Astrocyte (in vitro differentiated cells and primary cell): ENCODE measurements at regions not wholly inside any gene's neighbourhood (a gene's known extent, or its start where the extent isn't known, plus 50 kb on each side); places are given as distances from the start of the nearest gene placed in this dataset.

Experiments
- DNase-seq: peaks from one replicate; pipeline ENCODE4 v3.0.0-alpha.2; 2010; ENCODE audit warnings: low read depth
- FAIRE-seq: peaks from 2 replicates; lab custom pipeline; 2011; peaks lifted over from hg19 to GRCh38; lab: Jason Lieb, UNC
- H2AFZ ChIP-seq: 2 replicates; pipeline ENCODE4 v1.6.0; 2012; ENCODE audit warnings: low read depth, low read length, inconsistent platforms
- H3K27ac ChIP-seq: 2 replicates; pipeline ENCODE4 v1.5.1; 2011; ENCODE audit warnings: low read depth, low read length, inconsistent platforms
- H3K27me3 ChIP-seq: 2 replicates; pipeline ENCODE4 v1.6.0; 2011; ENCODE audit warnings: low read length, inconsistent platforms; ENCODE audit not compliant: insufficient read depth
- H3K36me3 ChIP-seq: 2 replicates; pipeline ENCODE4 v1.5.1; 2011; ENCODE audit warnings: low read length, inconsistent platforms; ENCODE audit not compliant: insufficient read depth
- H3K4me1 ChIP-seq: 2 replicates; pipeline ENCODE4 v1.5.1; 2011; ENCODE audit warnings: low read length, inconsistent platforms; ENCODE audit not compliant: insufficient read depth
- H3K4me2 ChIP-seq: 2 replicates; pipeline ENCODE4 v1.6.0; 2012; ENCODE audit warnings: low read length, inconsistent platforms
- H3K4me3 ChIP-seq: 2 replicates; pipeline ENCODE4 v1.5.1; 2011; ENCODE audit warnings: low read depth, mild to moderate bottlenecking, low read length, inconsistent platforms; ENCODE audit not compliant: insufficient read depth
- H3K79me2 ChIP-seq: 2 replicates; pipeline ENCODE4 v1.6.0; 2012; ENCODE audit warnings: mild to moderate bottlenecking, low read length, inconsistent platforms; ENCODE audit not compliant: insufficient read depth
- H3K9ac ChIP-seq: 2 replicates; pipeline ENCODE4 v1.6.0; 2012; ENCODE audit warnings: mild to moderate bottlenecking, low read length, inconsistent platforms
- H3K9me3 ChIP-seq: 2 replicates; pipeline ENCODE4 v1.5.1; 2012; ENCODE audit warnings: low read depth, mild to moderate bottlenecking, low read length, inconsistent platforms; ENCODE audit not compliant: insufficient read depth
- H4K20me1 ChIP-seq: 2 replicates; pipeline ENCODE4 v1.6.0; 2012; ENCODE audit warnings: low read length, inconsistent platforms; ENCODE audit not compliant: insufficient read depth
- H3K27ac Mint-ChIP-seq: one replicate; pipeline ENCODE4 v1.8.0; 2021; ENCODE audit warnings: mild to moderate bottlenecking, mixed read lengths; ENCODE audit not compliant: unreplicated experiment
- H3K27me3 Mint-ChIP-seq: one replicate; pipeline ENCODE4 v1.8.0; 2021; ENCODE audit warnings: low read depth, mixed read lengths; ENCODE audit not compliant: unreplicated experiment
- H3K36me3 Mint-ChIP-seq: one replicate; pipeline ENCODE4 v1.8.0; 2021; ENCODE audit warnings: low read depth, mixed read lengths; ENCODE audit not compliant: unreplicated experiment
- H3K4me1 Mint-ChIP-seq: one replicate; pipeline ENCODE4 v1.8.0; 2021; ENCODE audit warnings: low read depth, mixed read lengths; ENCODE audit not compliant: unreplicated experiment
- H3K4me3 Mint-ChIP-seq: one replicate; pipeline ENCODE4 v1.8.0; 2021; ENCODE audit warnings: mild to moderate bottlenecking, moderate library complexity, mixed read lengths; ENCODE audit not compliant: unreplicated experiment
- H3K9me3 Mint-ChIP-seq: one replicate; pipeline ENCODE4 v1.8.0; 2021; ENCODE audit warnings: mild to moderate bottlenecking, mixed read lengths; ENCODE audit not compliant: unreplicated experiment
- EZH2 ChIP-seq: IDR thresholded peaks from 2 replicates; pipeline ENCODE4 v1.6.1; 2012; ENCODE audit warnings: mild to moderate bottlenecking, low read length, inconsistent platforms; ENCODE audit not compliant: insufficient read depth
- TF ChIP-seq, protein P1 (sequence below): IDR thresholded peaks from 2 replicates; pipeline ENCODE4 v1.5.1; 2011; ENCODE audit warnings: low read depth, mild to moderate bottlenecking, inconsistent platforms, low read length, moderate library complexity; ENCODE audit not compliant: insufficient read depth

DNA sequence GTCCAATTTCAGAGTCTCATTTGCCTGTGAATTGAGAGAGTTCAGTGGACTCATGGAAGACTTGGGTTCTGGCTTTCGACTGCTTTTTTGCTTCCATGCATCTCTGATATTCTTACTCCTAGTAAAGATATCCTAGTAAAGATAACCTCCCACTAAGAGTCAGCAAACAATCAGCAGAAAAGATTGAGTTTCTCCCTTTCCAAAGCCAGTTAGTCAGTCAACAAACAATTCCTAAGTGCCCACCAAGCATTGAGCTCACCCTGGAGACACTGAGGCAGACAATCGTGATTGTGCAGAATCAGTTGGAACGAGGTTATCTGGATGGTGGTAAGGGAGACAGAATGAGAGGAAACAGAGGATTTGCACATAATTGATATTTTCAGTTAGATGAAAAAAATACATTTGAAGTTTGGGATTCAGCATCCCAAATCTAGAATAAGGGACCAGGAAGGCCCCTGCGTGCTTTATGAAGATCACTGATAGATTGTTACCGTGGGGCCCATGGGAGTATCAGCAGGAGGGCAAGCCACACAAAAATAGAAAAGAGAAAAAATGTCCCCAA, 99.7 kb upstream of the SLC38A2 start:
- Histone ChIP-seq H3K27me3 (no peaks in the 10 kb centered on the region), H3K9ac (no peak overlapping the region), H3K36me3 (no peaks in the 10 kb centered on the region), H3K4me3 (no peak overlapping the region), H3K4me1 (peaks cover 43% of the 10 kb centered on the region), H3K9me3 (no peaks in the 10 kb centered on the region), H3K27ac (peak overlapping the region; percentile 76), H4K20me1 (no peaks in the 10 kb centered on the region), H2AFZ (no peak overlapping the region), H3K4me2 (no peak overlapping the region), H3K79me2 (no peaks in the 10 kb centered on the region)
- Mint-ChIP-seq H3K36me3 (no peaks in the 10 kb centered on the region), H3K4me1 (peaks cover 23% of the 10 kb centered on the region), H3K27me3 (no peaks in the 10 kb centered on the region), H3K4me3 (no peak overlapping the region), H3K27ac (no peak overlapping the region), H3K9me3 (peaks cover 3% of the 10 kb centered on the region)
- DNase-seq (no peak), FAIRE-seq (no peak)
- TF ChIP-seq EZH2, result no peak
- TF ChIP-seq, protein P1, sequence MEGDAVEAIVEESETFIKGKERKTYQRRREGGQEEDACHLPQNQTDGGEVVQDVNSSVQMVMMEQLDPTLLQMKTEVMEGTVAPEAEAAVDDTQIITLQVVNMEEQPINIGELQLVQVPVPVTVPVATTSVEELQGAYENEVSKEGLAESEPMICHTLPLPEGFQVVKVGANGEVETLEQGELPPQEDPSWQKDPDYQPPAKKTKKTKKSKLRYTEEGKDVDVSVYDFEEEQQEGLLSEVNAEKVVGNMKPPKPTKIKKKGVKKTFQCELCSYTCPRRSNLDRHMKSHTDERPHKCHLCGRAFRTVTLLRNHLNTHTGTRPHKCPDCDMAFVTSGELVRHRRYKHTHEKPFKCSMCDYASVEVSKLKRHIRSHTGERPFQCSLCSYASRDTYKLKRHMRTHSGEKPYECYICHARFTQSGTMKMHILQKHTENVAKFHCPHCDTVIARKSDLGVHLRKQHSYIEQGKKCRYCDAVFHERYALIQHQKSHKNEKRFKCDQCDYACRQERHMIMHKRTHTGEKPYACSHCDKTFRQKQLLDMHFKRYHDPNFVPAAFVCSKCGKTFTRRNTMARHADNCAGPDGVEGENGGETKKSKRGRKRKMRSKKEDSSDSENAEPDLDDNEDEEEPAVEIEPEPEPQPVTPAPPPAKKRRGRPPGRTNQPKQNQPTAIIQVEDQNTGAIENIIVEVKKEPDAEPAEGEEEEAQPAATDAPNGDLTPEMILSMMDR, result no peak

DNA sequence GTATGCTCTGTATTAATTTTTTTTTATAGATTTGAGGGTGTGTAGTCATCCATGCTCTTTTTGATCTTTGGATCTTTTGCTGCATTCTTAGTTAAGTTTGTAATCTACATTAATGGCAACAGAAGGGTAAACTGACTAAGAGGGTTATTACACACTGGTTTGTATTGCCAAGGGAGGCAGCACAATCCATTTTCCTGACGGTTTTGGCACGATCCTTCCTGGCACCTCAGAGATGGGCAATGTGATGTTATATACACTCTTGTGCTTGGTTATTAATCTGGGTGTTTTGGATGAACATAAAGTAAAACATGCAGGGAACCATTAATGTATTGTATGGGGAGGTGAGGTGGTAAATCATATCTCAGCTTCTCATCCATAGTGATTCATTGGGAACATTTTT, 98.8 kb upstream of the SLC38A2 start:
- Mint-ChIP-seq H3K4me1 (peaks cover 21% of the 10 kb centered on the region), H3K27me3 (no peaks in the 10 kb centered on the region), H3K4me3 (no peak overlapping the region), H3K36me3 (peaks cover 2% of the 10 kb centered on the region), H3K9me3 (peaks cover 3% of the 10 kb centered on the region), H3K27ac (no peak overlapping the region)
- Histone ChIP-seq H2AFZ (no peak overlapping the region), H3K36me3 (no peaks in the 10 kb centered on the region), H3K4me3 (no peak overlapping the region), H4K20me1 (no peaks in the 10 kb centered on the region), H3K27ac (no peak overlapping the region), H3K27me3 (no peaks in the 10 kb centered on the region), H3K79me2 (no peaks in the 10 kb centered on the region), H3K9ac (no peak overlapping the region), H3K9me3 (no peaks in the 10 kb centered on the region), H3K4me2 (no peak overlapping the region), H3K4me1 (peaks cover 43% of the 10 kb centered on the region)
- FAIRE-seq, result no peak
- DNase-seq, result no peak
- TF ChIP-seq, protein P1, result no peak
- no peak for TF ChIP-seq EZH2

DNA sequence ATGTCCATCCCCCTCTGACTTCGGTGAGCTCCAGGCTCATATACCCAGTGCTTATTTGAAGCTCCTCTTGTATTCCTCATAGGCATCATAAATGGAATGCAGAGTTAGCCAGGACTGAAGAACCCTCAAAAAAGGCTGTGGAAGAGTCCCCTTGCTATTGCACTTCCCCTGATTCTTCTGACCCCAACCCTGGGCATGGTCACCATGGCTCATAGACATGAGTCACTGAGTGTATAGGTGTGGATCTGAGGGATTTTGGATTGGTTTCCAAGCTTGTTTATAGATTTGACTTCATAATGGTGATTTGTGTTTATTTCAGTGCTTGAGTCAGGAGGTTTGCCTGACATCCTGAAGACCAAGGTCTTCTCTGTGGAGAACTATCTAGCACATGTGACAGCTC, 98.4 kb upstream of the SLC38A2 start:
- DNase-seq (no peak), FAIRE-seq (no peak)
- H3K79me2 ChIP-seq, result no peaks in the 10 kb centered on the region
- no peak overlapping the region for H2AFZ ChIP-seq
- Mint-ChIP-seq H3K4me3 (no peak overlapping the region), H3K27me3 (no peaks in the 10 kb centered on the region), H3K9me3 (peaks cover 3% of the 10 kb centered on the region), H3K27ac (no peak overlapping the region), H3K4me1 (peaks cover 21% of the 10 kb centered on the region), H3K36me3 (peaks cover 2% of the 10 kb centered on the region)
- no peaks in the 10 kb centered on the region for H4K20me1 ChIP-seq
- H3K27ac ChIP-seq, result no peak overlapping the region
- peaks cover 43% of the 10 kb centered on the region for H3K4me1 ChIP-seq
- TF ChIP-seq, protein P1, result no peak
- TF ChIP-seq EZH2, result no peak
- H3K27me3 ChIP-seq, result no peaks in the 10 kb centered on the region
- H3K4me2 ChIP-seq, result no peak overlapping the region
- H3K36me3 ChIP-seq, result no peaks in the 10 kb centered on the region
- H3K4me3 ChIP-seq, result no peak overlapping the region
- no peaks in the 10 kb centered on the region for H3K9me3 ChIP-seq
- H3K9ac ChIP-seq, result no peak overlapping the region
